H9 (cell line): ENCODE measurements at regions not wholly inside any gene's neighbourhood (a gene's known extent, or its start where the extent isn't known, plus 50 kb on each side); places are given as distances from the start of the nearest gene placed in this dataset.

ENCODE experiments used
- DNase-seq: peaks from one replicate; pipeline ENCODE4 v3.0.0-alpha.2; 2017
- H2AFZ ChIP-seq: one replicate; pipeline ENCODE4 v1.6.1; 2013; ENCODE audit warnings: mild to moderate bottlenecking, low read length, control low read depth, moderate library complexity
- H2AK5ac ChIP-seq: 2 replicates; pipeline ENCODE4 v1.6.1; 2013; ENCODE audit warnings: low read length, control low read depth, mixed read lengths; ENCODE audit not compliant: insufficient read length
- H2BK120ac ChIP-seq: one replicate; pipeline ENCODE4 v1.6.1; 2013; ENCODE audit warnings: low read depth, mild to moderate bottlenecking, low read length, control low read depth, inconsistent platforms; ENCODE audit not compliant: poor library complexity, severe bottlenecking
- H2BK12ac ChIP-seq: 2 replicates; pipeline ENCODE4 v1.6.1; 2013; ENCODE audit warnings: low read length, control low read depth, mixed read lengths, low read depth; ENCODE audit not compliant: insufficient read length
- H2BK15ac ChIP-seq: 2 replicates; pipeline ENCODE4 v1.6.1; 2013; ENCODE audit warnings: low read depth, low read length, control low read depth
- H2BK20ac ChIP-seq: one replicate; pipeline ENCODE4 v1.6.1; 2013; ENCODE audit warnings: low read depth, mild to moderate bottlenecking, low read length, control low read depth, inconsistent platforms; ENCODE audit not compliant: poor library complexity, severe bottlenecking
- H2BK5ac ChIP-seq: 2 replicates; pipeline ENCODE4 v1.6.1; 2013; ENCODE audit warnings: low read length, control low read depth, mixed read lengths; ENCODE audit not compliant: insufficient read length
- H3K14ac ChIP-seq: 2 replicates; pipeline ENCODE4 v1.6.1; 2013; ENCODE audit warnings: low read length, control low read depth; ENCODE audit not compliant: insufficient read depth
- H3K18ac ChIP-seq: 2 replicates; pipeline ENCODE4 v1.6.1; 2013; ENCODE audit warnings: low read depth, mild to moderate bottlenecking, mixed read lengths, low read length, control low read depth; ENCODE audit not compliant: insufficient read length
- H3K23ac ChIP-seq: 2 replicates; pipeline ENCODE4 v1.6.1; 2013; ENCODE audit warnings: low read length, control low read depth, mixed read lengths, low read depth; ENCODE audit not compliant: insufficient read length
- H3K23me2 ChIP-seq: 2 replicates; pipeline ENCODE4 v1.6.1; 2013; ENCODE audit warnings: low read depth, mild to moderate bottlenecking, mixed read lengths, low read length, control low read depth; ENCODE audit not compliant: insufficient read length, poor library complexity, severe bottlenecking
- H3K27ac ChIP-seq: 2 replicates; pipeline ENCODE4 v1.5.1; 2013; ENCODE audit warnings: low read length, control low read depth, mixed read lengths, low read depth; ENCODE audit not compliant: insufficient read length
- H3K27me3 ChIP-seq: 2 replicates; pipeline ENCODE4 v1.6.1; 2013; ENCODE audit warnings: low read length, control low read depth, inconsistent platforms; ENCODE audit not compliant: insufficient read depth
- H3K4ac ChIP-seq: 2 replicates; pipeline ENCODE4 v1.6.1; 2013; ENCODE audit warnings: low read depth, mild to moderate bottlenecking, control low read depth, inconsistent platforms, low read length, moderate library complexity
- H3K4me1 ChIP-seq: 2 replicates; pipeline ENCODE4 v1.6.1; 2013; ENCODE audit warnings: low read length, control low read depth, inconsistent platforms; ENCODE audit not compliant: insufficient read depth
- H3K4me2 ChIP-seq: 2 replicates; pipeline ENCODE4 v1.6.1; 2013; ENCODE audit warnings: low read length, control low read depth, mixed read lengths; ENCODE audit not compliant: insufficient read length, insufficient read depth
- H3K56ac ChIP-seq: 2 replicates; pipeline ENCODE4 v1.6.1; 2013; ENCODE audit warnings: low read depth, mild to moderate bottlenecking, mixed read lengths, low read length, control low read depth; ENCODE audit not compliant: insufficient read length
- H3K79me1 ChIP-seq: 2 replicates; pipeline ENCODE4 v1.6.1; 2013; ENCODE audit warnings: low read depth, mild to moderate bottlenecking, moderate library complexity, low read length, control low read depth, inconsistent platforms; ENCODE audit not compliant: insufficient read depth, poor library complexity, severe bottlenecking
- H3K79me2 ChIP-seq: 2 replicates; pipeline ENCODE4 v1.6.1; 2013; ENCODE audit warnings: low read length, control low read depth, inconsistent platforms; ENCODE audit not compliant: insufficient read depth
- H3K9ac ChIP-seq: 2 replicates; pipeline ENCODE4 v1.6.1; 2013; ENCODE audit warnings: low read length, control low read depth, mixed read lengths; ENCODE audit not compliant: insufficient read length; ENCODE audit errors: extremely low read depth
- H3K9me3 ChIP-seq: one replicate; pipeline ENCODE4 v1.6.1; 2013; ENCODE audit warnings: low read depth, low read length, inconsistent platforms; ENCODE audit not compliant: control insufficient read depth
- H3T11ph ChIP-seq: one replicate; pipeline ENCODE4 v1.6.1; 2013; ENCODE audit warnings: mild to moderate bottlenecking, low read length, control low read depth, inconsistent platforms
- H4K20me1 ChIP-seq: one replicate; pipeline ENCODE4 v1.6.1; 2013; ENCODE audit not compliant: control insufficient read depth, insufficient read length, insufficient read depth
- H4K5ac ChIP-seq: 2 replicates; pipeline ENCODE4 v1.6.1; 2013; ENCODE audit warnings: low read depth, mild to moderate bottlenecking, mixed read lengths, low read length, control low read depth; ENCODE audit not compliant: insufficient read length
- H4K8ac ChIP-seq: replicated peaks from 2 replicates; pipeline ENCODE4 v1.6.1; 2013; ENCODE audit warnings: low read length, control low read depth, mixed read lengths, low read depth; ENCODE audit not compliant: insufficient read length
- H4K91ac ChIP-seq: 2 replicates; pipeline ENCODE4 v1.6.1; 2013; ENCODE audit warnings: low read depth, mild to moderate bottlenecking, moderate library complexity, mixed read lengths, low read length, control low read depth; ENCODE audit not compliant: insufficient read length
- H3K27ac Mint-ChIP-seq, 3 experiments: 2 replicates in 2 of 3; 3 replicates in 1 of 3; pipeline ENCODE4 v1.8.0; 2020 to 2021; ENCODE audit warnings: mixed read lengths in 3 of 3, mild to moderate bottlenecking in 1 of 3, moderate library complexity in 1 of 3
- H3K27me3 Mint-ChIP-seq: 2 replicates; pipeline ENCODE4 v1.8.0; 2021; ENCODE audit warnings: low read depth, mild to moderate bottlenecking, moderate library complexity, mixed read lengths
- H3K36me3 Mint-ChIP-seq, 3 experiments: 2 replicates in 2 of 3; 3 replicates in 1 of 3; pipeline ENCODE4 v1.8.0; 2020 to 2021; ENCODE audit warnings: low read depth in 3 of 3, mixed read lengths in 3 of 3; ENCODE audit not compliant: insufficient read depth in 1 of 3
- H3K4me1 Mint-ChIP-seq, 2 experiments: 2 replicates each; pipeline ENCODE4 v1.8.0; 2020; ENCODE audit warnings: mixed read lengths in 2 of 2
- H3K4me3 Mint-ChIP-seq, 2 experiments: 2 replicates in 1 of 2; 3 replicates in 1 of 2; pipeline ENCODE4 v1.8.0; 2020 to 2021; ENCODE audit warnings: mild to moderate bottlenecking in 2 of 2, mixed read lengths in 2 of 2, moderate library complexity in 1 of 2
- H3K9me3 Mint-ChIP-seq, 2 experiments: 2 replicates in 1 of 2; 3 replicates in 1 of 2; pipeline ENCODE4 v1.8.0; 2020; ENCODE audit warnings: mild to moderate bottlenecking in 2 of 2, mixed read lengths in 2 of 2, moderate library complexity in 1 of 2
- CTCF ChIP-seq: fragments of 200-600 bp; sonication (generic); conservative IDR thresholded peaks from 3 replicates; pipeline ENCODE4 v1.8.0; 2021; ENCODE audit warnings: antibody characterized with exemption, mild to moderate bottlenecking
- WGBS: extraction: QIAGEN DNeasy Blood & Tissue Kit; methylation state at CpG from one replicate; pipeline ENCODE4 v1.1.7; 2013; ENCODE audit warnings: missing lambda C conversion rate, low lambda C conversion rate, mixed read lengths; ENCODE audit not compliant: insufficient read length; ENCODE audit errors: extremely low coverage; 5-methylcytosine and 5-hydroxymethylcytosine counted together

GRCh38 chr20:52688345-52688744 lies 283.8 kb upstream of the TSHZ2 start:
- H3K9me3 ChIP-seq = no peaks in the 10 kb centered on the region
- H3K18ac ChIP-seq = no peak overlapping the region
- no peak overlapping the region for H3K4ac ChIP-seq
- H3K4me3 Mint-ChIP-seq = no peak overlapping the region
- no peak overlapping the region for H3T11ph ChIP-seq
- WGBS = no CpG with 5 or more reads among the region's 2 CpGs
- no peak overlapping the region for H2BK120ac ChIP-seq
- no peak for DNase-seq
- no peaks in the 10 kb centered on the region for H3K79me1 ChIP-seq
- H4K8ac ChIP-seq = no peak overlapping the region
- TF ChIP-seq CTCF = no peak
- no peaks in the 10 kb centered on the region for H3K36me3 Mint-ChIP-seq
- no peak overlapping the region for H2AK5ac ChIP-seq
- peaks cover 3% of the 10 kb centered on the region for H3K27me3 Mint-ChIP-seq
- H3K9ac ChIP-seq = no peak overlapping the region
- H3K4me2 ChIP-seq = no peak overlapping the region
- H4K20me1 ChIP-seq = no peaks in the 10 kb centered on the region
- H3K14ac ChIP-seq = no peak overlapping the region
- H2BK15ac ChIP-seq = no peak overlapping the region
- no peak overlapping the region for H3K27ac Mint-ChIP-seq
- H3K23me2 ChIP-seq = no peaks in the 10 kb centered on the region
- H3K23ac ChIP-seq = no peak overlapping the region
- H2AFZ ChIP-seq = no peak overlapping the region
- H3K27ac ChIP-seq = no peak overlapping the region
- peaks cover 0 to 10% of the 10 kb centered on the region in 2 experiments; a peak in 1 of 4 replicates for H3K4me1 Mint-ChIP-seq
- no peak overlapping the region for H2BK5ac ChIP-seq
- H3K56ac ChIP-seq = no peak overlapping the region
- no peaks in the 10 kb centered on the region for H3K27me3 ChIP-seq
- no peaks in the 10 kb centered on the region for H3K9me3 Mint-ChIP-seq
- no peak overlapping the region for H2BK12ac ChIP-seq
- H4K91ac ChIP-seq = no peak overlapping the region
- no peaks in the 10 kb centered on the region for H3K4me1 ChIP-seq
- H3K79me2 ChIP-seq = no peaks in the 10 kb centered on the region
- no peak overlapping the region for H2BK20ac ChIP-seq
- H4K5ac ChIP-seq = no peak overlapping the region
